ENCODE measurements at regions not wholly inside any gene's neighbourhood (a gene's known extent, or its start where the extent isn't known, plus 50 kb on each side); places are given as distances from the start of the nearest gene placed in this dataset.

GRCh38 chr20:43857127-43857526 is 57.5 kb upstream of the TOX2 start:
- no peaks in the 10 kb centered on the region for H3K36me3 ChIP-seq
- no peak overlapping the region for H3K4me3 ChIP-seq (ENCODE audit: low read depth in 1 of 2, low read length in 1 of 2)
- peaks cover 33% of the 10 kb centered on the region for H3K27me3 ChIP-seq
- TF ChIP-seq CTCF (IDR thresholded peaks at IDR 0.05) = no peak
- no peaks in the 10 kb centered on the region for H3K4me1 ChIP-seq (ENCODE audit: control insufficient read depth in 1 of 2, insufficient read depth in 1 of 2, low read depth in 1 of 2, low read length in 1 of 2)
- H3K9me3 ChIP-seq = no peaks in the 10 kb centered on the region
- no peak overlapping the region for H3K27ac ChIP-seq

GRCh38 chr20:43855803-43856202 is 58.8 kb upstream of the TOX2 start:
- Histone ChIP-seq H3K9me3 (no peaks in the 10 kb centered on the region), H3K4me1 (ENCODE audit: control insufficient read depth in 1 of 2, insufficient read depth in 1 of 2, low read depth in 1 of 2, low read length in 1 of 2) (no peaks in the 10 kb centered on the region), H3K27me3 (peaks cover 28% of the 10 kb centered on the region), H3K27ac (no peak overlapping the region), H3K4me3 (ENCODE audit: low read depth in 1 of 2, low read length in 1 of 2) (no peak overlapping the region), H3K36me3 (no peaks in the 10 kb centered on the region)
- no peak for TF ChIP-seq CTCF (IDR thresholded peaks at IDR 0.05)

- Histone ChIP-seq H3K36me3 (no peaks in the 10 kb centered on the region), H3K9me3 (no peaks in the 10 kb centered on the region), H3K4me1 (ENCODE audit: control insufficient read depth in 1 of 2, insufficient read depth in 1 of 2, low read depth in 1 of 2, low read length in 1 of 2) (no peaks in the 10 kb centered on the region), H3K27me3 (peaks cover 19% of the 10 kb centered on the region), H3K4me3 (ENCODE audit: low read depth in 1 of 2, low read length in 1 of 2) (no peak overlapping the region), H3K27ac (no peak overlapping the region)
- TF ChIP-seq CTCF (IDR thresholded peaks at IDR 0.05) = no peak
Measured at GRCh38 chr20:43853918-43854317, 60.7 kb upstream of the TOX2 start.

- no peak for TF ChIP-seq CTCF (IDR thresholded peaks at IDR 0.05)
- peaks cover 12% of the 10 kb centered on the region for H3K27me3 ChIP-seq
- H3K9me3 ChIP-seq = no peaks in the 10 kb centered on the region
- no peaks in the 10 kb centered on the region for H3K36me3 ChIP-seq
- no peak overlapping the region for H3K4me3 ChIP-seq (ENCODE audit: low read depth in 1 of 2, low read length in 1 of 2)
- no peak overlapping the region for H3K27ac ChIP-seq
- no peaks in the 10 kb centered on the region for H3K4me1 ChIP-seq (ENCODE audit: control insufficient read depth in 1 of 2, insufficient read depth in 1 of 2, low read depth in 1 of 2, low read length in 1 of 2)
Measured at GRCh38 chr20:43853174-43853803, 61.4 kb upstream of the TOX2 start.

- Histone ChIP-seq H3K27me3 (peaks cover 17% of the 10 kb centered on the region), H3K36me3 (no peaks in the 10 kb centered on the region), H3K4me1 (ENCODE audit: control insufficient read depth in 1 of 2, insufficient read depth in 1 of 2, low read depth in 1 of 2, low read length in 1 of 2) (no peaks in the 10 kb centered on the region), H3K4me3 (ENCODE audit: low read depth in 1 of 2, low read length in 1 of 2) (no peak overlapping the region), H3K27ac (no peak overlapping the region), H3K9me3 (no peaks in the 10 kb centered on the region)
- no peak for TF ChIP-seq CTCF (IDR thresholded peaks at IDR 0.05)
Measured at GRCh38 chr20:43849496-43850186, 65.0 kb upstream of the TOX2 start.

Measured in neutrophil (primary cell).